HG03095 (cell line): ENCODE measurements at regions not wholly inside any gene's neighbourhood (a gene's known extent, or its start where the extent isn't known, plus 50 kb on each side); places are given as distances from the start of the nearest gene placed in this dataset.
A peak's percentile ranks its signal among the peaks of the same experiment; 100 is the strongest.
"Not testable (repeated sequence)": the region's sequence is repeated elsewhere in the genome, so short reads cannot be mapped to it uniquely, and the experiment has no call there.

Experiments
- ATAC-seq: cut with Tn5 transposase; IDR thresholded peaks from one replicate; pipeline ENCODE4 v1.9.1; 2021; ENCODE audit warnings: moderate library complexity; ENCODE audit not compliant: unreplicated experiment

DNA sequence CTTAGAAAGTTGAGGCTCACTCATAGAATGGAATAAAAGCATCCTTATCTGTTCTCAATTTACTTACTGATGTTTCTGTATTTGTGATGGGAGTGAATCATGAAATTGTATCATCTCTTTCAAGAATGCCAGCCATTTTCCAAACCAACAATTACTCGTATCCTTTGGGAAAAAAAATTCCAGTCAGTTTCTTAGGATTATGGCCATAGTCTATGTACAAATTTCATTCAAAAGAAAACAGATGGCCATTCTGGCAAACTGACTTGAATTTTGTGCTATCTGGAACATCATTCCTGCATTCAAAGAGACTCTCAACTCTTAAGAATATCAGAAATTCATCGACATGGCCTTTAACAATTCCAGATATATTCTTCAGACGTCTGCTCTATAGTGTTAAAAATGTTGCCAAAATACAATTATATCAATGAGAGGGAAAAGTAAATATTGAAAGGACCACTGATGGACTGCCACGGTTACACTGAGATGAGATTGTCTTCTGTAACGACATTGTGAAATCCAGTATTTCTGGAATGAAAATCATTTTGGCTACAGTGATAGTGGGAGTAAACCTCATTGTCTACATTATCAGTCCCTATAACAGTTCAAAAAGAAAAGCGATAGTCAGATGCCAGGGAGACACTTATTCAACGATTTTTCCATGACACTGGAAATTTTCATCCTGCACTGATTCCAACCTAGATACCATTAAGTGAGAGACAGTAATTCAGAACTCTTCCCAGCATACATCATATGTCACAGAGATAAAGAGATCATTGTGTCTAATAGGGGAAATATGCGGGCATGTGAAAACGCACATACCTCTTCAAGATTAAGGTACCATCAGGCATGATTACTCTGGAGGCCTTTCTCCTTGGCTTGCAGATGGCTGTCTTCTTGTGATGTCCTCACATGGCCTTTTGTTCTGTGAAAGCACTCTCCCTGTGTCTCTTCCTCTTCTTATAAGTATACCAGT lies 953.8 kb upstream of the ALCAM start:
- no peak for ATAC-seq

DNA sequence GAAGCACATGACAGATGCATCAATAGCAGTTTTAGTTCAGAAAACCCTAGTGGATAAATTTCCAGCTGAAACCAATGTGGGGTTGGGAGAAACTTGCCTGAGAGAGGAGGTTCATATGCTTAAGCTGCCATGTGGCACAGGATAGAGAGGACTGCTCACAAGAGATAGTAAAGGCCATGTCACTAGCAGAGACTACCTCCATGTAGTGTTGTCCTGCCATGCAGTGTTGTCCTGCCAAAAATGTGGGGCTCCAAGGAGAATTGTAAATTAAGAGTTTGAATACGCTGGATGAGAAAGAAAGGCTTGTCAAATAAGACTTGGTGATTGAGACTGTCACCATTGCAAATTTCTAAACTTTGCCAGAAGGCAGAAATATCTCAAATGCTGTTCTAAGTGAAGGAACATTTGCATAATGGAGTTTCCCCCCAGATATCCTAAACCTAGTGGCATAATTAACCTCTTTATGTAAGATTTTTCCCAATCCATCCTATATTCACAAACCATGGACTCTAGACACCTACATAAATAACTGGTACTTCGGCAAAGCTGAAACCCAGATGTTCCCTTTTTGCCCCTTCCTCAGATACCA lies 938.3 kb upstream of the ALCAM start:
- ATAC-seq: no peak

DNA sequence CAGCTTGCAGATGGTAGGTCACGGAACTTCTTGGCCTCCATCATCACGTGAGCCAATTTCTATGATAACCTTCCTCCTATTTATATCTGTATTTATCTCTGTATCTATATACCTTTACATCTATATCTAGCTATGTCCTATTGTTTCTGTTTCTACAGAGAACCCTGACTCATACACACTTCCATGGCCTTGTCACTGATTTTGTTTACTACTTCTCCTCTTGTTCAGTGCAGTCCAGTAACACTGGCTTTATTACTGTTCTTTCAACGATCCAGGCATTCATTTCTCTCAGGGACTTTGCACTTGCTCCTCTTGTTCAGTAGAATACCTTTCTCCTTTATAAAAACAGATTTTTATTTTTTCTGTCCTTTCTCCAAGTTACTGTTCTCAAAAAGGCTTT lies 937.0 kb upstream of the ALCAM start:
- no peak for ATAC-seq

DNA sequence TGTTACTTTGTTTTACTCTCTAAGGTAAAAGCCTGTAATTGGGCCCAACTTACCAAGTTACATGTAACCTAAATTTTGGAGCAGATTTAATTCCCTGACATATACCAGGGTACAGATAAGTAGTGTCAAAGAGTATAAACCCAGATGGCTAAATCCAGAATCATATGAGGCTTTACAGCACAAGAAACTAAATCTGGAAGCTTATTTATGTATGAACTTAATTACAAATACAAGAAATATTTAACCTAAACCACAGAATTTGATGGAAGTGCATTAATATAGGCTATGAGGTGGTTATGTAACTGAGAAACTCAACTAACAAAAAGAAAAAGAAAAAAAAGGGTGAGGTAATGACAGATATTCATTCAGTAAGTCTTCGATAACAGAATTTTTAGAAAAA lies 930.2 kb upstream of the ALCAM start:
- ATAC-seq: no peak

DNA sequence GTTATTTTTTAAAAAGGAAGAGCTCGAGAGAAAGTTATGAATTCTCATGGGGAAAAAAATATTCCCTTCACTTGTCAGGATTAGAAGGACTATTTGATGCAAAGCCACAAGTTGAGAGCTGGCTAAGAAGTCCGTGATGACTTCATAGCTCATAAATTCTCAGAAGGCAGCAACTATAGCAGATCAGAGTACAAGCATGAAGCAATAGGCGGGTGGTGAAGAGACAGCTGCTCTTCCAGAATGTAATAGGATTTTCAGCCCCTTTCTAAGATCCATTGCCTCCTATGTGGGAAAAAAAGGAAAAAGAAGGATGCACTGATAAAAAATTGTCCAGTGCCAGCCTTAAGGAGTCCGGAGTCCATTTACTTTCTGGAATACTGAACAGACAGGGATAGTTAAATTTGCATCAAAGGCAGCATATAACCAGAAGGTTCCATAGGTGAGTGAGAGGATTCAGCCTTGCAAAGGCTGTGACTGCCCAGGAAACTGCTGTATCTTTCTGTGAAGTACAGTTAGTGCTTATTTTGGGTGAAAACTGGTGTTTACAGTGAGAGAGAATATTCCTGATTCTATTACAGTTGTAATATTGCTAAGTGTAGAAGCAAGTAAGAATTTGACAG lies 929.5 kb upstream of the ALCAM start:
- no peak for ATAC-seq

DNA sequence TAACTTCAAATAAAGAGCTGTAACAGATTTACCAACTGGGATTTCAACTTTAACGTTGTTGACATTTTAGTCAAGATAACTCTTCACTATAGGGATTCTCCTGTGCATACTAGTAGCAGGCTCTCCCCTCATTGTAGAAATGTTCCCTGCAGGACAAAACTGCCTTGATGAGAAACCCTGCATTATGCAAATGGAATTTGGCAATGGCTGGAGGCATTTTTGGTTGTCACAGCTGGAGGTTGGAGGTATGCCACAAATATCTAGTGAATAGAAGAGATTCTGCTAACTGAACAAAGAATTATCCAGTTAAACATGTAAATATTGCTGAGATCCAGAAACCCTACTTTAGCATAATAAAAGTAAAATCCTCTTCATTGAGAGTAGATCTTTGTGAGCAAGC lies 928.8 kb upstream of the ALCAM start:
- ATAC-seq: no peak

DNA sequence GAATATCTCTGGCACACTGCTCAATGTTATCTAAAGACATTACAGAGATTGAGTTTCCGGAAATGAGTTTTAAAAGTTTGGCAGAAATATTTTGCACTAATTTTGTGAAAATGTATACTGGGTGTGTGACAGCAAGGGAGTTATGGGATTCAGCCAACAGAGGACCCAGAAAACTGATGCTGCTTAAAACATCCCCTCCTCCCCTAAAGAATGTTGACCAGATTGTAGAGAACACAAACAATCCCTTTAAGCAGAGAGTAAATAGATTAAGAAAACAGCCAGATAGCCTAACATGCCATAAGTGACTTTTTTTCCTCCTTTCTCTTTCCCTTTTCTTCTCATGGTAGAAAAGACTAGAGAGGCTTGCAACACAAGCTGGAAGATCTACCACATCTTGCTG lies 928.0 kb upstream of the ALCAM start:
- ATAC-seq: no peak

DNA sequence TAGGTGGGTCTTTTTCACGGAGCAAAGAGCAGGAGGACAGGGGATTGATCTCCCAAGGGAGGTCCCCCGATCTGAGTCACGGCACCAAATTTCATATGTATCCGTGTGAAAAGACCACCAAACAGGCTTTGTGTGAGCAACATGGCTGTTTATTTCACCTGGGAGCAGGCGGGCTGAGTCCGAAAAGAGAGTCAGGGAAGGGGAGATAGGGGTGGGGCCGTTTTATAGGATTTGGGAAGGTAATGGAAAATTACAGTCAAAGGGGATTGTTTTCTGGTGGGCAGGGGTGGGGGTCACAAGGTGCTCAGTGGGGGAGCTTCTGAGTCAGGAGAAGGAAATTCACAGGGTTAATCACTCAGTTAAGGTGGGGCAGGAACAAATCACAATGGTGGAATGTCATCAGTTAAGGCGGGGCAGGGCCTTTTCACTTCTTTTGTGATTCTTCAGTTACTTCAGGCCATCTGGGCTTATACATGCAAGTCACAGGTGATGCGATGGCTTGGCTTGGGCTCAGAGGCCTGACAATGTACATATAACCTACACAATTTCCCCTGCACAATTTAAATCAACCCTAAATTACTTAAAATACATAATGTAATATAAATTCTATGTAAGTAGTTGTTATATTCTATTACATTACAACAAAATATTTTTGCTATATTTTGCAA lies 921.3 kb upstream of the ALCAM start:
- ATAC-seq: not testable (repeated sequence)

DNA sequence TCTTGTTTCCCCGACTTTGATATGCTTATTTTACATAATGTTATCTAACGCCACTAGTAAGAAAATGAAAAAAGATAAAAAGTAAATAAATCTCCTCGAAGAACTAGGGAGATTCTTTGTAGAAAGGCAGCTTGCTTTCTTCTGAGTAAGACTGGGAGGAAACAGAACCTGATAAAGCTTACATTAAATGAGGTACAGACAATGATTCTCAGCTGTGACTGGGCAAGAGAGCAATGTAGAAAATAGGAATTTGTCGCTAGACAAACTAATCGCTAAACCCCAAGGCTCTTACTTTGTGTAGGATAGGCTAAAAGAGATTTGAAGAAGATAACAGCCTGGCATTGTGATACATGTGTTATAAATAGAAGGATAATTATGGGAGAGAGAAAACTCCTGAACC lies 919.0 kb upstream of the ALCAM start:
- no peak for ATAC-seq

DNA sequence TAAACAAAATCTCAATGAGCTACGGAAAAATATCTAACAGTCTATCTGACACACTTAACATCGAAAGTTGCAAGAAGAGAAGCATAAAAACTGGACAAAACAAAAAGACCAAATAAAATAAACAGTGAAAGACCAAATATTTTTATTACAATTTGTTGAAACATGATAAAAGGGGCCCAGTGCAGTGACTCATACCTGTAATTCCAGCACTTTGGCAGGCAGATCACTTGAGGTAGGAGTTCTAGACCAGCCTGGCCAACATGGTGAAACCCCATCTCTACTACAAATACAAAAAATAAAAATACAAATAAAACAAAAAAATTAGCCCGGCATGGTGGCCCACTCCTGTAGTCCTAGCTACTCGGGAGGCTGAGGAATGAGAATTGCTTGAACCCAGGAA lies 914.0 kb upstream of the ALCAM start:
- ATAC-seq: no peak

DNA sequence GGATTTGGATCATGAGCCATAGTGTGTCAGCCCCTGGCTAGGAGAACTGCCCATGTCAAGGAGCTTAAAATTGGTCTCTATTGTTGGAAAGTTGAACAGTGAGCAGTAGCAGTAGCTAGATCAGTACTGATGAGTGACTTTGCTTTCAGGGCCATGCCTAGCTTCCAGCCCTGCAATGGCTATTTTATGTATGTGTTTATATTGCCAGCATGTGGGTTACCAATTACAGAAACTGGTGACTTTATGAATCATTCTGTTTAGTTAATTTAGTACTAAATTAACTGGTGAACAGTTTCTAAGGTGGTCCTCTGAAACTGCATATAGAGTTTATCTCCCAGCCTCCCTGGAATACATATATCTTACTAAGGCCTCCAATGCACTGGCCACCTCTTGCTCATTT lies 908.1 kb upstream of the ALCAM start:
- no peak for ATAC-seq

DNA sequence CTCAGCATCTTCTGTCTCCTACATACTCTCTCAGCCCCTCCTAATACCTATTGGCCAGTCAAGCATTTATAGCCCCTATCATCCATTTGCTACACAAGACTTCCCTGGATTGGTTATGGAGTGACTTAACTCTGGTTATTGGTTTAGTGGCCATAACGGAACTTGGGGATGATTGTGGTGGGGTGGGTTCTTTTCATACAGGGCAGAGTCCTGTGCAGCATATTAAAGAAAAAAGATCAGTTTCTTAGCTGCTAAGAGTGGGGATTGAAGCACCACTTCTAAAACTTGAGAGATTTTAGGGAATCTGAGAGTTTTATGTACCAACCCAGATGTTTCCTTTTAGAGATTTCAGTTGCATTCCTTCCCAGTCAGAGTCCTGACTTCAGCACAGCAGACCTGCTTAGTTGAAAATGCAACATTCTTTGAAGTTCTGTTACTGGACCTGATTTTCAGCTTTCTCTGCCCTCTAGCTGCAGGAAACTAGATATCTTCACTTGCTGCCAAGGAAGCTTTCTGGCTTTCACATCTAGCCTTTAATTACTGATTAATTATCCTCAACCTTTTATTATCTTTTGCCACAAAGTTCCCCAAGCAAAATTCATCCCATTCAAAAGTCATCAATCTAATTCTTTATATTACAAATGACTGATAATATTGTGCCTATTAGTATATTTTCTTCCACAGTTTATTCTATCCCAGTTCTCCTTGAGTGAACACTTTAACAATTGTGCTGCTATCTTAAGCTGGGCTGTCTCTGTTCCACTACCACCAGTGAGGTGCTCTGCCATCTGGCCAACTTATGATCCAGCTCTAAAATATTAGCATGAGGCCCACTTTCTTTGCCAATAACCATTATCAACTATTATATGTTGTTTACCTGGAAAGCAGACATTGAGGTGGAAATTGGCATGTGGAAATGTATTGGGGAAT lies 906.0 kb upstream of the ALCAM start:
- ATAC-seq: peak; percentile 51

DNA sequence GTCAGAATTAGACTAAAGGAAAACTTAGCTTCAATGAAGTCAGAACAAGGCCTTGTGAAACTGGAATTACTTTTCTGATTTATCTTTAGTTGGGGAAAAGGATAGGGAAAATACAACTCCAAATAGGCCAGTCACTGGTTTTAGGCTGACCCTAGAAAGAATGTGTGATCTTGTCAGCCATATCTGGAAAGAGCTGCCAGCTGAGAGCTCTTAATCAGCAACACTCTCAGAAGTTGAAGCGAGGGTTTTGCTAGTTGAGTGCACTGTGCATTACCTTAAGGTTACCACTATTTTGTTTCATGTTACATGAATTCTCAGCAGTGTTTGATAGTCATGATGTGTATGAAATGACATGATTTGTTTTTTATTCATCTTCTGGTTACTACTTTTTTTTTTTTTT lies 905.3 kb upstream of the ALCAM start:
- ATAC-seq: no peak

DNA sequence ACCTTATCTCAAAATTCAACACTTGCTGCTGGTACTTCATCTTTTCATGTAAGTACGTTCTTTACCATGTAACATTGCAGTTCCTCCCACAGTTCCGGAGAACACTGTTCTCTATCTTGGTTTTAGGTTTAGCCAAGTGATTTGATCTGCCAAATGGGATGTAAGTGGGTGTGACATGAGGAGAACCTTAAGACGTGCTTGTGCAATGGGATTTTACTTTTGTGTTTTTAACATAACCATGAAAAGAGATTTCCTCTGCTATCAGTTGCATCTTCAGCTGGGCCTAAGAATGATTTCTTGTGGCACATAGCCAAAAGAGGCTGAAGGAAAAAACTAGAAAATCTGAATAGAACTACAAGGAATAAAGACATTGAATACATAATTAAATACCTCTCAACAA lies 894.5 kb upstream of the ALCAM start:
- ATAC-seq: no peak

DNA sequence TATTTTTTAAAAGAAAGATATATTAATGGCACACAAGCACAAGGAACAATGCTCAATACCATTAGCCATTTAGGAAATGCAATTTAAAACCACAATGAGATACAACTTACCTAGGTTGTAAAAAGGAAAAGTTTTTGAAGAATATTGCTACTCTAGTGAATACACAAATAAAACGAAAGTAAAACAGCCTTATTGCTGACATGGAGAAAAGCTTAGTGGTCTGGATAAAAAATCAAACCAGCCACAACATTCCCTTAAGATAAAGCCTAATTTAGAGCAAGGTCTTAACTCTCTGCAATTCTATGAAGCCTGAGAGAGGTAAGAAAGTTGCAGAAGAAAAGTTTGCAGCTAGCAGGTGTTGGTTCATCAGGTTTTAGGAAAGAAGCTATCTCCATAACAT lies 892.7 kb upstream of the ALCAM start:
- ATAC-seq: no peak

DNA sequence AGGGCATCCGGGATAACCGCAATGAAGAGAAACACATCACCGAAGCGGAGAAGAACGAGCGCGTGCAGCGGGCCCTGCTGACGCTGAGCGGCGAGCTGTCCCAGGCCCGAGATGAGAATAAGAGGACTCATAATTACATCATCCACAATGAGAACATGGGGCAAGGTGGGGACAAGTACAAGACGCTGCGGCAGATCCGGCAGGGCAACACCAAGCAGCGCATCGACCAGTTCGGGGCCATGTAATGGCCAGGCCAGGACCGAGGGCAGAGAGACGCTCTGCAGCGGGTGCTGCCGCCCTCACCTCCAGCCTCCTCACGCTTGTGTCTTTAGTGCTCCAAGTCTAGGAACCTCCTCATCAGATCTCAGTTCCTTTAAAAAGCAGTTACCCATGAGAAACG lies 863.7 kb upstream of the ALCAM start:
- ATAC-seq: no peak

DNA sequence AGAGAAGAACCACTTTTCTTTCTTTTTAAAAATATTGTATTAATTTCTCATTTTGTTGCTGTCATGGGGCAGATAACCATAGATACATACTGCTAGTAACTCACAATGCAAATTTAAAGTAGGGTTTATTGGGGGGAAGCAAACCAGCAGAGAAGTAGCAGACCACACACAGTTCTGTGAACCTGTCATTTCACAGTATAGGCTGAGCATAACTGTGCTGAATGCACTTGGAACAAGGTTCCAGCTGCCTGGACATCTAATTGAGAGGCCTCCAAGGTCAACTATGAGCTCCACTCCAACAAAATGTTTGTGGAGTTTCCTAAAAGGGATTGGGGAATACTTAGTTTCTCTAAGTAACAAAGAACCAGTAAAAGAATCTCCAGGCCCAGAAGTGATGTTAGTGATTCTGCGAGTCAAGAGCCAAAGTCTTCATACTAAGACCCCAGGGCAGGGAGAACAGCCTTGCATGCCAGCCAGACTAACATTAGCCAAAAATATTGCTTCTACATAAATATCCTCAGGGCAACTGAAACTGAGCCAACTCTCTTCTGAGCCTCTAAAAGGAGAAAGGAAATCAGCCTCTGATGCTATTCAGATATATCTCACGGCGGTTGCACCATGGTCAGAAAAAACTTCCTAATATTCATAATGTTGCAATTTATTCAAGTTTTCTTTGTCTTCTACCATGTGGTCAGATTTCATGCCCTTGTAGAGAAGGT lies 856.4 kb upstream of the ALCAM start:
- no peak for ATAC-seq

DNA sequence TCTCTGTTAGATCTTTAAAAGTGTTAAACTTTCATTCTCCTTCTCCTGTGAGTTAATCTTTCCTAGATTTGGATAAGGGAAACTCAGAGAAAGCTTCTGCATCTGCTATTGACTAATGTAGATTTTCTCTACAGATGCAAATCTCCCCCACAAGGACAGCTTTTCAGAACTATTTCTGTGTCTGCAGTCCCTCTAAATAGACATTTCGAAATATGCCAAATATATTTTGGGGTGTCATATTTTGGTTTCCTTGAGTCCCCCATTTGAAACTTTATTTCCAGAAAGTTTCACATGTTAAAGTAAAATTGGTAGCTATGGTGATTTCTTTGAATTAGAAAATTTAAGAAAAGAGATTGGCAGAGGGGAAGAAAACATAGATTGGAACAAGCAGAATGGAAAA lies 852.3 kb upstream of the ALCAM start:
- no peak for ATAC-seq

DNA sequence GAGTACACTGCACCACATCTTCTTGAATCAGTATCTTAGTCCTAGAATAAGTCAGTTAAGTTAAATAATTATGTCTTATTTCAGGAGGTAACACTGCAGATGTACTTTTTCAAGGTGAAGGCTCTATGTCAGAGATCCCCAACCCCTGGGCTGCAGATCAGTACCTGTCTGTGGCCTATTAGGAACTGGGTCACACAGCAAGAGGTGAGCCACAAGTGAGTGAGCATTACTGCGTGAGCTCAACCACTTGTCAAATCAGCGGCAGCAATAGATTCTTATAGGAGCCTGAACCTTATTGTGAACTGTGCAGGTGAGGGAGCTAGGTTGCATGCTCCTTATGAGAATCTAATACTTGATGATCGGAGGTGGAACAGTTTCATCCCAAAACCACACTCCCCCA lies 851.9 kb upstream of the ALCAM start:
- ATAC-seq: no peak

DNA sequence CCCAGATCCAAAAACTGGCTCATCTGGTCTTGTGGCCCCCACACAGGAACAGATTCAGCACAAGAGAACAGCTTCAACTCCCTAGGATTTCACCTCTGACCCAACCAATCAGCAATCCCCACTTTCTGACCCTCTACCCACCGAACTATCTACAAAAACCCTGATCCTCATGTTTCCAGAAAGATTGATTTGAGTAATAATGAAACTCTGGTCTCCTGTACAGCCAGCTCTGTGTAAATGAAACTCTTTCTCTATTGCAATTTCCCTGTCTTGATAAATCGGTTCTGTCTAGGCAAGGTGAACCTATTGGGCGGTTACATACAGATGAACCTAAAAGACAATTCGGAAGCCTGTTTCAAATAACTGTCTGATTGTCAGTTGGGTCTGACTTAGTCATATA lies 847.6 kb upstream of the ALCAM start:
- peak; percentile 34 for ATAC-seq
